Fibroblast of villous mesenchyme (primary cell): ENCODE measurements at regions not wholly inside any gene's neighbourhood (a gene's known extent, or its start where the extent isn't known, plus 50 kb on each side); places are given as distances from the start of the nearest gene placed in this dataset.

Experiments
- DNase-seq: peaks from one replicate; pipeline ENCODE4 v3.0.0-alpha.2; 2010; ENCODE audit warnings: low read depth
- H3K4me3 ChIP-seq: 2 replicates; pipeline ENCODE4 v1.5.1; 2011; ENCODE audit warnings: low read depth, mild to moderate bottlenecking, low read length
- CTCF ChIP-seq: IDR thresholded peaks from 2 replicates; pipeline ENCODE4 v1.5.1; 2012; ENCODE audit warnings: low read depth, mild to moderate bottlenecking, low read length; ENCODE audit not compliant: insufficient read depth

- no peak overlapping the region for H3K4me3 ChIP-seq
- TF ChIP-seq CTCF: no peak
- no peak for DNase-seq
Measured at GRCh38 chr2:15804246-15804619, 136.1 kb upstream of the MYCN start.

- no peak for DNase-seq
- TF ChIP-seq CTCF: no peak
Measured at GRCh38 chr2:15804691-15805090, 135.7 kb upstream of the MYCN start.

GRCh38 chr2:15805206-15805605 lies 135.1 kb upstream of the MYCN start:
- TF ChIP-seq CTCF: no peak
- no peak overlapping the region for H3K4me3 ChIP-seq
- no peak for DNase-seq

More at GRCh38 chr2:15804691-15805090, 135.7 kb upstream of the MYCN start:
- no peak overlapping the region for H3K4me3 ChIP-seq

GRCh38 chr2:15805772-15806171 lies 134.6 kb upstream of the MYCN start:
- DNase-seq: no peak
- H3K4me3 ChIP-seq: no peak overlapping the region
- TF ChIP-seq CTCF: no peak

GRCh38 chr2:15806801-15807417 lies 133.4 kb upstream of the MYCN start:
- no peak for DNase-seq
- H3K4me3 ChIP-seq: no peak overlapping the region
- no peak for TF ChIP-seq CTCF

- no peak for DNase-seq
- TF ChIP-seq CTCF: no peak
- no peak overlapping the region for H3K4me3 ChIP-seq
Measured at GRCh38 chr2:15807418-15808203, 132.7 kb upstream of the MYCN start.
